ENCODE measurements at regions not wholly inside any gene's neighbourhood (a gene's known extent, or its start where the extent isn't known, plus 50 kb on each side); places are given as distances from the start of the nearest gene placed in this dataset.

GRCh38 chr12:71045781-71046180, 112.0 kb downstream of the TSPAN8 start:
- Histone ChIP-seq H3K79me2 (ENCODE audit: low read length) (no peaks in the 10 kb centered on the region), H3K9me3 (ENCODE audit: low read length) (no peaks in the 10 kb centered on the region), H3K9me2 (replicated peaks; ENCODE audit: low read length) (peaks cover 5% of the 10 kb centered on the region; the same call in 1 of the 2 replicates), H3K4me3 (ENCODE audit: low read length) (peak overlapping the region; percentile 19; the same call in 1 of the 2 replicates), H3K9ac (ENCODE audit: low read length) (peak overlapping the region; percentile 35; the same call in 1 of the 2 replicates), H3K27ac (ENCODE audit: low read length) (peak overlapping the region; percentile 92), H3K36me3 (ENCODE audit: low read depth, low read length) (no peaks in the 10 kb centered on the region), H3K4me1 (ENCODE audit: insufficient read depth, low read length) (peaks cover 25% of the 10 kb centered on the region), H3K4me2 (ENCODE audit: low read length) (peak overlapping the region; percentile 47), H2AFZ (ENCODE audit: low read length) (no peak overlapping the region), H3K27me3 (ENCODE audit: low read length) (no peaks in the 10 kb centered on the region), H3F3A (ENCODE audit: low read length, unreplicated experiment) (peaks cover 8% of the 10 kb centered on the region), H4K20me1 (ENCODE audit: low read length) (no peaks in the 10 kb centered on the region)
- TF ChIP-seq EZH2 (IDR thresholded peaks at IDR 0.05; ENCODE audit: low read length, unreplicated experiment) (no peak), CTCF (conservative IDR thresholded peaks at IDR 0.05; ENCODE audit: low read depth, low read length) (no peak), EZH2phosphoT487 (IDR thresholded peaks at IDR 0.05; ENCODE audit: borderline replicate concordance, low read length) (no peak)
- ATAC-seq: peak; percentile 83
- CTCF ChIA-PET: no interaction called here
- peak; percentile 78 for DNase-seq
- POLR2A ChIA-PET (ENCODE audit: unreplicated experiment): no interaction called here
- intact Hi-C loops (cut with micrococcal nuclease): loop anchor here (10.0 kb wide), 1 partner anchor 109 kb away; the partner anchor contains the start of gene TSPAN8
- BruUV-seq (replicated peaks): no TSS peak

- no peaks in the 10 kb centered on the region for H3K36me3 ChIP-seq (ENCODE audit: low read depth, low read length)
- no peaks in the 10 kb centered on the region for H3K79me2 ChIP-seq (ENCODE audit: low read length)
- DNase-seq (peak; percentile 22), ATAC-seq (no peak)
- no TSS peak for BruUV-seq (replicated peaks)
- no peak overlapping the region for H3K27ac ChIP-seq (ENCODE audit: low read length)
- CTCF ChIA-PET: no interaction called here
- no peaks in the 10 kb centered on the region for H4K20me1 ChIP-seq (ENCODE audit: low read length)
- no peak overlapping the region for H2AFZ ChIP-seq (ENCODE audit: low read length)
- H3K27me3 ChIP-seq (ENCODE audit: low read length): no peaks in the 10 kb centered on the region
- intact Hi-C loops (cut with micrococcal nuclease): loop anchor here (10.0 kb wide), 1 partner anchor 113 kb away; the partner anchor contains the start of gene TSPAN8
- no peak overlapping the region for H3K4me3 ChIP-seq (ENCODE audit: low read length)
- peaks cover 19% of the 10 kb centered on the region for H3K4me1 ChIP-seq (ENCODE audit: insufficient read depth, low read length)
- H3K4me2 ChIP-seq (ENCODE audit: low read length): no peak overlapping the region
- no peaks in the 10 kb centered on the region for H3K9me3 ChIP-seq (ENCODE audit: low read length)
- no peaks in the 10 kb centered on the region for H3K9me2 ChIP-seq (replicated peaks; ENCODE audit: low read length)
- peaks cover 8% of the 10 kb centered on the region for H3F3A ChIP-seq (ENCODE audit: low read length, unreplicated experiment)
- POLR2A ChIA-PET (ENCODE audit: unreplicated experiment): no interaction called here
- no peak overlapping the region for H3K9ac ChIP-seq (ENCODE audit: low read length)
- TF ChIP-seq EZH2phosphoT487 (IDR thresholded peaks at IDR 0.05; ENCODE audit: borderline replicate concordance, low read length) (no peak), CTCF (conservative IDR thresholded peaks at IDR 0.05; ENCODE audit: low read depth, low read length) (no peak), EZH2 (IDR thresholded peaks at IDR 0.05; ENCODE audit: low read length, unreplicated experiment) (no peak)
Observed at GRCh38 chr12:71041476-71041875, 116.3 kb downstream of the TSPAN8 start.

GRCh38 chr12:71038960-71039359, 118.4 kb upstream of the PTPRR start:
- CTCF ChIA-PET: no interaction called here

More at GRCh38 chr12:71038960-71039359, 118.4 kb upstream of the PTPRR start:
- DNase-seq: no peak
- no peak overlapping the region for H3K4me2 ChIP-seq (ENCODE audit: low read length)
- no peaks in the 10 kb centered on the region for H3K9me3 ChIP-seq (ENCODE audit: low read length)
- H3K27ac ChIP-seq (ENCODE audit: low read length): no peak overlapping the region
- H3K4me1 ChIP-seq (ENCODE audit: insufficient read depth, low read length): no peaks in the 10 kb centered on the region
- no peak overlapping the region for H3K9ac ChIP-seq (ENCODE audit: low read length)
- H3K27me3 ChIP-seq (ENCODE audit: low read length): no peaks in the 10 kb centered on the region
- no peaks in the 10 kb centered on the region for H3K9me2 ChIP-seq (replicated peaks; ENCODE audit: low read length)
- no peak overlapping the region for H3K4me3 ChIP-seq (ENCODE audit: low read length)
- no peaks in the 10 kb centered on the region for H3K36me3 ChIP-seq (ENCODE audit: low read depth, low read length)
- H2AFZ ChIP-seq (ENCODE audit: low read length): no peak overlapping the region
- POLR2A ChIA-PET (ENCODE audit: unreplicated experiment): no interaction called here
- no peaks in the 10 kb centered on the region for H4K20me1 ChIP-seq (ENCODE audit: low read length)
- H3F3A ChIP-seq (ENCODE audit: low read length, unreplicated experiment): no peaks in the 10 kb centered on the region
- no peak for ATAC-seq
- TF ChIP-seq EZH2phosphoT487 (IDR thresholded peaks at IDR 0.05; ENCODE audit: borderline replicate concordance, low read length) (no peak), CTCF (conservative IDR thresholded peaks at IDR 0.05; ENCODE audit: low read depth, low read length) (no peak), EZH2 (IDR thresholded peaks at IDR 0.05; ENCODE audit: low read length, unreplicated experiment) (no peak)
- no peaks in the 10 kb centered on the region for H3K79me2 ChIP-seq (ENCODE audit: low read length)
- intact Hi-C loops (cut with micrococcal nuclease): no loop called here
- no TSS peak for BruUV-seq (replicated peaks)

Measured in PC-3 (cell line).